SK-N-MC (cell line): ENCODE measurements at regions not wholly inside any gene's neighbourhood (a gene's known extent, or its start where the extent isn't known, plus 50 kb on each side); places are given as distances from the start of the nearest gene placed in this dataset.

Experiments used
- DNase-seq: peaks from one replicate; pipeline ENCODE4 v3.0.0-alpha.2; 2011; ENCODE audit warnings: low read depth, low spot score
- H3K27ac ChIP-seq: fragments of 200-600 bp; sonication (generic); 2 replicates; pipeline ENCODE4 v1.5.1; 2016; ENCODE audit warnings: mixed run types
- H3K36me3 ChIP-seq: fragments of 200-600 bp; sonication (generic); 2 replicates; pipeline ENCODE4 v1.6.1; 2017; ENCODE audit warnings: antibody characterized with exemption, low read length, mixed read lengths; ENCODE audit not compliant: insufficient read depth
- H3K4me3 ChIP-seq: fragments of 200-600 bp; sonication (generic); 2 replicates; pipeline ENCODE4 v1.5.1; 2016
- H3K9ac ChIP-seq: fragments of 200-600 bp; sonication (generic); 2 replicates; pipeline ENCODE4 v1.8.0; 2017; ENCODE audit warnings: mixed run types, mixed read lengths; ENCODE audit not compliant: insufficient read length
- H3K9me3 ChIP-seq: fragments of 200-600 bp; sonication (generic); 2 replicates; pipeline ENCODE4 v1.6.1; 2017; ENCODE audit warnings: low read depth, mild to moderate bottlenecking, antibody characterized with exemption, low read length, moderate library complexity, mixed read lengths
- EZH2 ChIP-seq: fragments of 200-600 bp; sonication (generic); IDR thresholded peaks from one replicate; pipeline ENCODE4 v1.6.1; 2017; ENCODE audit warnings: antibody characterized with exemption
- FOXP2 ChIP-seq: optimal IDR thresholded peaks from 2 replicates; pipeline ENCODE3; 2011; ENCODE audit warnings: mild to moderate bottlenecking, moderate library complexity; ENCODE audit not compliant: insufficient read depth; ENCODE audit errors: extremely low read length, control extremely low read depth
- POLR2AphosphoS5 ChIP-seq: IDR thresholded peaks from 2 replicates; pipeline ENCODE4 v1.6.1; 2012; ENCODE audit warnings: mild to moderate bottlenecking, low read depth, low read length, borderline replicate concordance

GRCh38 chr6:140854318-140854717 is 1278.4 kb upstream of the GJE1 start:
- Histone ChIP-seq H3K36me3 (no peaks in the 10 kb centered on the region), H3K4me3 (no peak overlapping the region), H3K27ac (no peak overlapping the region), H3K9ac (no peak overlapping the region), H3K9me3 (no peaks in the 10 kb centered on the region)
- no peak for DNase-seq
- TF ChIP-seq FOXP2 (no peak), POLR2AphosphoS5 (no peak), EZH2 (no peak)

- no peak for DNase-seq
- no peak overlapping the region for H3K9ac ChIP-seq
- TF ChIP-seq POLR2AphosphoS5: no peak
- no peak for TF ChIP-seq EZH2
- TF ChIP-seq FOXP2: no peak
These were observed 1282.3 kb upstream of the GJE1 start for GRCh38 chr6:140850438-140850837.

GRCh38 chr6:140849456-140849855 is 1283.3 kb upstream of the GJE1 start:
- no peak for TF ChIP-seq EZH2
- no peak for TF ChIP-seq FOXP2
- no peak for TF ChIP-seq POLR2AphosphoS5
- H3K27ac ChIP-seq: no peak overlapping the region
- no peak overlapping the region for H3K4me3 ChIP-seq
- H3K36me3 ChIP-seq: no peaks in the 10 kb centered on the region
- no peak overlapping the region for H3K9ac ChIP-seq
- no peaks in the 10 kb centered on the region for H3K9me3 ChIP-seq
- no peak for DNase-seq

More at GRCh38 chr6:140850438-140850837, 1282.3 kb upstream of the GJE1 start:
- Histone ChIP-seq H3K36me3 (no peaks in the 10 kb centered on the region), H3K27ac (no peak overlapping the region), H3K4me3 (no peak overlapping the region), H3K9me3 (no peaks in the 10 kb centered on the region)

- no peak for DNase-seq
- Histone ChIP-seq H3K9ac (no peak overlapping the region), H3K36me3 (no peaks in the 10 kb centered on the region), H3K4me3 (no peak overlapping the region), H3K9me3 (no peaks in the 10 kb centered on the region), H3K27ac (no peak overlapping the region)
- TF ChIP-seq FOXP2 (no peak), EZH2 (no peak), POLR2AphosphoS5 (no peak)
These were observed 1285.5 kb upstream of the GJE1 start for GRCh38 chr6:140847262-140847645.

- H3K36me3 ChIP-seq: no peaks in the 10 kb centered on the region
- H3K27ac ChIP-seq: no peak overlapping the region
- TF ChIP-seq POLR2AphosphoS5: no peak
- TF ChIP-seq FOXP2: no peak
- TF ChIP-seq EZH2: no peak
- H3K4me3 ChIP-seq: no peak overlapping the region
- H3K9ac ChIP-seq: no peak overlapping the region
- no peaks in the 10 kb centered on the region for H3K9me3 ChIP-seq
- DNase-seq: no peak
These were observed 1286.0 kb upstream of the GJE1 start for GRCh38 chr6:140846503-140847261.

- DNase-seq: no peak
- no peak overlapping the region for H3K27ac ChIP-seq
- no peak for TF ChIP-seq EZH2
- no peak for TF ChIP-seq POLR2AphosphoS5
- no peak for TF ChIP-seq FOXP2
- H3K36me3 ChIP-seq: no peaks in the 10 kb centered on the region
- H3K4me3 ChIP-seq: no peak overlapping the region
- H3K9me3 ChIP-seq: no peaks in the 10 kb centered on the region
- H3K9ac ChIP-seq: no peak overlapping the region
These were observed 1287.0 kb upstream of the GJE1 start for GRCh38 chr6:140845701-140846100.

- H3K9me3 ChIP-seq: no peaks in the 10 kb centered on the region
- H3K9ac ChIP-seq: no peak overlapping the region
- DNase-seq: no peak
- H3K4me3 ChIP-seq: no peak overlapping the region
- no peaks in the 10 kb centered on the region for H3K36me3 ChIP-seq
- TF ChIP-seq POLR2AphosphoS5: no peak
- TF ChIP-seq FOXP2: no peak
- TF ChIP-seq EZH2: no peak
- H3K27ac ChIP-seq: no peak overlapping the region
These were observed 1288.6 kb upstream of the GJE1 start for GRCh38 chr6:140844167-140844566.

GRCh38 chr6:140833408-140833807 is 1299.3 kb upstream of the GJE1 start:
- Histone ChIP-seq H3K27ac (no peak overlapping the region), H3K9me3 (peaks cover 5% of the 10 kb centered on the region; the same call in 1 of the 2 replicates), H3K9ac (no peak overlapping the region), H3K36me3 (no peaks in the 10 kb centered on the region), H3K4me3 (no peak overlapping the region)
- TF ChIP-seq EZH2 (no peak), FOXP2 (no peak), POLR2AphosphoS5 (no peak)
- DNase-seq: no peak

GRCh38 chr6:140830666-140831065 is 1302.1 kb upstream of the GJE1 start:
- H3K9ac ChIP-seq: peak overlapping the region; percentile 7
- no peak for DNase-seq
- H3K36me3 ChIP-seq: no peaks in the 10 kb centered on the region
- H3K4me3 ChIP-seq: peak overlapping the region; percentile 12; the same call in 1 of the 2 replicates
- H3K27ac ChIP-seq: peak overlapping the region; percentile 75
- no peak for TF ChIP-seq EZH2
- TF ChIP-seq POLR2AphosphoS5: no peak
- no peak for TF ChIP-seq FOXP2
- peaks cover 5% of the 10 kb centered on the region for H3K9me3 ChIP-seq
